Adrenal gland (tissue), 9 donors: ENCODE measurements at regions not wholly inside any gene's neighbourhood (a gene's known extent, or its start where the extent isn't known, plus 50 kb on each side); places are given as distances from the start of the nearest gene placed in this dataset.

Experiments
- DNase-seq, 7 donors: peaks; one replicate each; pipeline ENCODE4 v3.0.0-alpha.2; 2019 to 2020
- H3K27ac ChIP-seq, 5 donors: fragments of 200-600 bp; sonication (generic) in 4 of 5; 1 replicate in 3 of 5; 2 replicates in 2 of 5; pipeline versions ENCODE4 v1.5.1 to v1.8.0; 2016 to 2020; ENCODE audit warnings: mild to moderate bottlenecking in 1 of 5
- H3K27me3 ChIP-seq: fragments of 200-600 bp; 2 replicates; pipeline ENCODE4 v1.8.0; 2021
- H3K36me3 ChIP-seq, 2 donors: fragments of 200-600 bp; replicated peaks in 1 of 2; 1 replicate in 1 of 2; 2 replicates in 1 of 2; pipeline versions ENCODE4 v1.5.1 to v1.8.0; 2018 to 2022
- H3K4me1 ChIP-seq, 2 donors: fragments of 200-600 bp; replicated peaks in 1 of 2; 1 replicate in 1 of 2; 2 replicates in 1 of 2; pipeline versions ENCODE4 v1.5.1 to v1.8.0; 2018 to 2021
- H3K4me3 ChIP-seq, 4 donors: fragments of 200-600 bp; sonication (generic) in 3 of 4; one replicate each; pipeline ENCODE4 v1.5.1; 2016 to 2018
- H3K9me3 ChIP-seq, 3 donors: fragments of 200-600 bp; sonication (generic) in 1 of 3; replicated peaks in 1 of 3; 1 replicate in 2 of 3; 2 replicates in 1 of 3; pipeline versions ENCODE4 v1.5.1 to v1.8.0; 2016 to 2021
- POLR2A ChIP-seq, 2 donors: fragments of 450-650 bp; IDR thresholded peaks; one replicate each; pipeline ENCODE4 v1.6.1; 2017; ENCODE audit warnings: antibody characterized with exemption in 2 of 2, mild to moderate bottlenecking in 2 of 2, moderate library complexity in 1 of 2
- WGBS, 4 donors: extraction: QIAGEN DNeasy Blood & Tissue Kit in 2 of 4; methylation state at CpG; one replicate each; pipeline versions ENCODE4 v1.1.5 to v1.1.7; 2013 to 2017; 5-methylcytosine and 5-hydroxymethylcytosine counted together
- intact Hi-C, 2 donors: fragments of 100-400 bp; cut with DNase I; formaldehyde crosslinking; loops; one replicate each; pipeline versions ENCODE4 v1.14.1 to v1.15.0; 2022 to 2023
- TF ChIP-seq, protein P1 (sequence below), 6 experiments: fragments of 450-650 bp in 4 of 6; fragments of 200-600 bp in 2 of 6; sonication (generic) in 1 of 6; IDR thresholded peaks; 1 replicate in 5 of 6; 2 replicates in 1 of 6; pipeline versions ENCODE4 v1.5.1 to v1.8.0; 2016 to 2021; ENCODE audit warnings: antibody characterized with exemption in 6 of 6, mild to moderate bottlenecking in 2 of 6, moderate library complexity in 1 of 6
- donor health status: healthy with polysubstance abuse.
- donor health status: Bipolar disorder and iron deficiency.
- donor health status: DM: yes; HTN: yes; CAD: no.
- donor health status: DM: no; HTN: no; CAD: no.
- donor health status: DM: no; HTN: no; CAD: no.

DNA sequence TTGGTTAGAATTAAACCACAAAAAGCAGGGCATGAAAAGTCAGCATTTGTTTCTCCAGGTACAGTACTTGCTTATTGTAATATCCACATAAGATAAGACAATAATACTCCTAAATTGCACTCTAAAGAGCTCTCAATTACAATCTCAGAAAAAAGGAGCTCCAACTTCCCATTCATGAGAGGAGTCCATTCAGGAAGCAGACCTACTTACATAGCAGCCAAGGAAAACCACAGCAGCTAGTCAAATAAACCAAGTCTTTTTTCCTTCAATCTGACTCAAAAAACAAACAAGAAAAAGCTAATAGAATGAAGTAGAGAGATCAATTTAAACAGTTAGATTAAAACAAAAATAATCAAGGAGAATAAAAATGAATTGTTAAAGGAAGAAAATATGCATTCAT, 885.2 kb upstream of the SLITRK6 start:
- intact Hi-C loops = no loop called here
- H3K27ac ChIP-seq = no peak overlapping the region
- H3K4me1 ChIP-seq = no peaks in the 10 kb centered on the region
- DNase-seq = no peak
- H3K36me3 ChIP-seq = no peaks in the 10 kb centered on the region
- no peak for TF ChIP-seq POLR2A (IDR thresholded peaks at IDR 0.05)
- TF ChIP-seq, protein P1, sequence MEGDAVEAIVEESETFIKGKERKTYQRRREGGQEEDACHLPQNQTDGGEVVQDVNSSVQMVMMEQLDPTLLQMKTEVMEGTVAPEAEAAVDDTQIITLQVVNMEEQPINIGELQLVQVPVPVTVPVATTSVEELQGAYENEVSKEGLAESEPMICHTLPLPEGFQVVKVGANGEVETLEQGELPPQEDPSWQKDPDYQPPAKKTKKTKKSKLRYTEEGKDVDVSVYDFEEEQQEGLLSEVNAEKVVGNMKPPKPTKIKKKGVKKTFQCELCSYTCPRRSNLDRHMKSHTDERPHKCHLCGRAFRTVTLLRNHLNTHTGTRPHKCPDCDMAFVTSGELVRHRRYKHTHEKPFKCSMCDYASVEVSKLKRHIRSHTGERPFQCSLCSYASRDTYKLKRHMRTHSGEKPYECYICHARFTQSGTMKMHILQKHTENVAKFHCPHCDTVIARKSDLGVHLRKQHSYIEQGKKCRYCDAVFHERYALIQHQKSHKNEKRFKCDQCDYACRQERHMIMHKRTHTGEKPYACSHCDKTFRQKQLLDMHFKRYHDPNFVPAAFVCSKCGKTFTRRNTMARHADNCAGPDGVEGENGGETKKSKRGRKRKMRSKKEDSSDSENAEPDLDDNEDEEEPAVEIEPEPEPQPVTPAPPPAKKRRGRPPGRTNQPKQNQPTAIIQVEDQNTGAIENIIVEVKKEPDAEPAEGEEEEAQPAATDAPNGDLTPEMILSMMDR (IDR thresholded peaks at IDR 0.05) = no peak
- H3K9me3 ChIP-seq = no peaks in the 10 kb centered on the region
- H3K27me3 ChIP-seq = no peaks in the 10 kb centered on the region
- no peak overlapping the region for H3K4me3 ChIP-seq

DNA sequence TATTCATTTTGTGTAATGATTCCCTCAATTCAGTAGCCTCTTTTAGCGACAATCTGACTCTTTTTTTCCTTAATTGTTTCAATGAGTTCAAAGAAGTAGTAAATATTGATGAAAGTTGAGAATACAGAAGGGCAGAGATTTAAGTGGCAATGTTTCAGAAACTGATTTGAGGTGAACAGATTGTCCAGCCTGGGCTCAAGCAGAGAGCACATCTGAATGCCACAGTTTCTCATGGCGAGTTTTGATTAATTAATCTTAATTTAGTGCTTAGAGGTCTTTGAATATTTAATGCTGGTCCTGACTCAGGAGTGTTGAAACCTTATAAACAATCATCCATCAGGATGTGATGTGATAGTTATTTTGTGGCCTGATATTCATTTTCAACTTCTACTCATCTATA, 890.7 kb upstream of the SLITRK6 start:
- Histone ChIP-seq H3K27ac (no peak overlapping the region), H3K27me3 (no peaks in the 10 kb centered on the region), H3K9me3 (no peaks in the 10 kb centered on the region), H3K36me3 (no peaks in the 10 kb centered on the region), H3K4me1 (no peaks in the 10 kb centered on the region), H3K4me3 (no peak overlapping the region)
- WGBS, 4 donors = 58 to 63% (median 60%) methylated on average over 2 of the region's 2 CpGs
- DNase-seq = no peak
- TF ChIP-seq POLR2A (IDR thresholded peaks at IDR 0.05) = no peak
- TF ChIP-seq, protein P1 (IDR thresholded peaks at IDR 0.05) = no peak
- intact Hi-C loops = no loop called here

DNA sequence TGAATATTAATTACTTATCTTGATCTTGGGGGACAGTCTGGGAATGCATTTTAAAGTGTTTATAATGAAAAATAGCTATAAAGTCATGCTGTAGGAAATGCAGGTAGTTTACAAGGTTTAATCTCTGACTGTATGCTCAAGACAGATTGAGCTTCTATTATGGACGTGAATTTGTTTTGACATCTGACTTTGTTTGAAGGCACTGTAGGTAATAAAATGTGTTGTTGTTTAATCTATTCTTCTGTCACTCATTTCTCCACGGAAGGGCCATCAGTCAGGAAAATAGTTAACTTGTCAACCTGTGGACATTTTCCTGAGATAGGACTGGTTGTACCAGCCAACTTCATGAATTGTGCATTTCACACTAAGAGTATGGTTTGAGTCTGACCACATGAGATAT, 893.1 kb upstream of the SLITRK6 start:
- intact Hi-C loops = no loop called here
- TF ChIP-seq, protein P1 (IDR thresholded peaks at IDR 0.05) = no peak
- no peak for TF ChIP-seq POLR2A (IDR thresholded peaks at IDR 0.05)
- no peaks in the 10 kb centered on the region for H3K36me3 ChIP-seq
- 53 to 71% (median 66%) methylated on average over 2 of the region's 2 CpGs for WGBS, 4 donors
- H3K27me3 ChIP-seq = no peaks in the 10 kb centered on the region
- no peaks in the 10 kb centered on the region for H3K9me3 ChIP-seq
- DNase-seq = no peak
- no peak overlapping the region for H3K4me3 ChIP-seq
- no peaks in the 10 kb centered on the region for H3K4me1 ChIP-seq
- H3K27ac ChIP-seq = no peak overlapping the region

DNA sequence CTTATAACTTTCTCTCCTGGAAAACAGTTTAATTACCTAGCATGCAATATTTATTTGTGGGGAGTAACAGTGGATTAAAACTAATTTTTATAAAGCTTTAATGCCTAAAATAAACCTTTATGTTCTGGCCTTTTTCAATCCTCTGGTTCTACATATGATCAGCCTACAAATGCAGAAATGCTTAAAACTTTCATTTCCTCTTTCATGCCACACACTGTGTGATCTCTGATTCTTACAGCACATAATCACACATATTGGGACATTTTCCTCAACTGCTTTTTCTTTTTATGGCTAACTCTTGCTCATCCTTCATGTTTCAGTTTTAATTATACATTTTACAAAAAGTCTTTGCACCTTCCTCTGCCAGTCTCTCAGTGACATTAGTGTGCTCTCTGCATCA, 910.8 kb upstream of the SLITRK6 start:
- DNase-seq = no peak
- Histone ChIP-seq H3K36me3 (no peaks in the 10 kb centered on the region), H3K4me3 (no peak overlapping the region), H3K9me3 (peaks cover 0 to 5% (median 0%) of the 10 kb centered on the region in 3 donors), H3K27ac (no peak overlapping the region), H3K4me1 (no peaks in the 10 kb centered on the region), H3K27me3 (no peaks in the 10 kb centered on the region)
- intact Hi-C loops = no loop called here
- no peak for TF ChIP-seq POLR2A (IDR thresholded peaks at IDR 0.05)
- TF ChIP-seq, protein P1 (IDR thresholded peaks at IDR 0.05) = no peak
